Endodermal cell (in vitro differentiated cells): ENCODE measurements at regions not wholly inside any gene's neighbourhood (a gene's known extent, or its start where the extent isn't known, plus 50 kb on each side); places are given as distances from the start of the nearest gene placed in this dataset.

Experiments
- DNase-seq: peaks from one replicate; pipeline ENCODE4 v3.0.0-alpha.2; 2017
- H3K27ac ChIP-seq: 2 replicates; pipeline ENCODE4 v1.5.1; 2013; ENCODE audit warnings: mild to moderate bottlenecking, low read depth, low read length, moderate library complexity
- H3K27me3 ChIP-seq: 2 replicates; pipeline ENCODE4 v1.6.1; 2013; ENCODE audit warnings: mild to moderate bottlenecking, low read length, moderate library complexity; ENCODE audit not compliant: insufficient read depth, control insufficient read depth, poor library complexity, severe bottlenecking
- H3K36me3 ChIP-seq: 2 replicates; pipeline ENCODE4 v1.7.0; 2013; ENCODE audit warnings: mild to moderate bottlenecking, low read length, moderate library complexity; ENCODE audit not compliant: control insufficient read depth, insufficient read depth
- H3K4me1 ChIP-seq: one replicate; pipeline ENCODE4 v1.7.0; 2013; ENCODE audit warnings: low read length; ENCODE audit not compliant: control insufficient read depth, insufficient read depth
- H3K4me3 ChIP-seq: 2 replicates; pipeline ENCODE4 v1.5.1; 2013; ENCODE audit warnings: mild to moderate bottlenecking, low read length, moderate library complexity
- H3K9ac ChIP-seq: 2 replicates; pipeline ENCODE4 v1.6.1; 2013; ENCODE audit warnings: mild to moderate bottlenecking, low read length, moderate library complexity; ENCODE audit not compliant: poor library complexity, severe bottlenecking; ENCODE audit errors: extremely low read depth
- H3K9me3 ChIP-seq: 2 replicates; pipeline ENCODE4 v1.6.1; 2013; ENCODE audit warnings: mild to moderate bottlenecking, low read length, moderate library complexity; ENCODE audit not compliant: control insufficient read depth
- H3K27ac Mint-ChIP-seq: 2 replicates; pipeline ENCODE4 v1.8.0; 2020; ENCODE audit warnings: mixed read lengths
- H3K27me3 Mint-ChIP-seq: 2 replicates; pipeline ENCODE4 v1.8.0; 2021; ENCODE audit warnings: mild to moderate bottlenecking, mixed read lengths; ENCODE audit not compliant: insufficient read depth
- H3K36me3 Mint-ChIP-seq: 2 replicates; pipeline ENCODE4 v1.8.0; 2020; ENCODE audit warnings: low read depth, mixed read lengths
- H3K4me1 Mint-ChIP-seq: 2 replicates; pipeline ENCODE4 v1.8.0; 2020; ENCODE audit warnings: mixed read lengths
- H3K4me3 Mint-ChIP-seq: 2 replicates; pipeline ENCODE4 v1.8.0; 2020; ENCODE audit warnings: mild to moderate bottlenecking, moderate library complexity, mixed read lengths
- H3K9me3 Mint-ChIP-seq: 2 replicates; pipeline ENCODE4 v1.8.0; 2020; ENCODE audit warnings: mild to moderate bottlenecking, mixed read lengths
- CTCF ChIP-seq: fragments of 200-600 bp; sonication (generic); conservative IDR thresholded peaks from 2 replicates; pipeline ENCODE4 v1.5.0; 2021; ENCODE audit warnings: antibody characterized with exemption, mild to moderate bottlenecking
- WGBS, 2 experiments: methylation state at CpG; one replicate each; pipeline versions ENCODE4 v1.1.5 to v1.1.7; 2013; ENCODE audit warnings: missing lambda C conversion rate in 2 of 2, mixed read lengths in 1 of 2; ENCODE audit not compliant: insufficient coverage in 1 of 2, insufficient read length in 1 of 2; 5-methylcytosine and 5-hydroxymethylcytosine counted together

- no peaks in the 10 kb centered on the region for H3K4me1 Mint-ChIP-seq
- Histone ChIP-seq H3K27ac (no peak overlapping the region), H3K27me3 (no peaks in the 10 kb centered on the region), H3K4me3 (no peak overlapping the region), H3K9ac (no peak overlapping the region), H3K9me3 (no peaks in the 10 kb centered on the region), H3K36me3 (no peaks in the 10 kb centered on the region), H3K4me1 (no peaks in the 10 kb centered on the region)
- TF ChIP-seq CTCF, result no peak
- no peak for DNase-seq
- H3K9me3 Mint-ChIP-seq, result no peaks in the 10 kb centered on the region
- H3K4me3 Mint-ChIP-seq, result no peak overlapping the region
- no peaks in the 10 kb centered on the region for H3K27me3 Mint-ChIP-seq
- no peak overlapping the region for H3K27ac Mint-ChIP-seq
- H3K36me3 Mint-ChIP-seq, result no peaks in the 10 kb centered on the region
- 95 to 96% methylated on average over 3 to 4 of the region's 4 CpGs for WGBS, 2 experiments
Measured at GRCh38 chr3:76482510-76482909, 557.4 kb upstream of the ROBO2 start.

- Mint-ChIP-seq H3K27me3 (no peaks in the 10 kb centered on the region), H3K4me3 (no peak overlapping the region), H3K27ac (no peak overlapping the region), H3K4me1 (no peaks in the 10 kb centered on the region), H3K9me3 (peaks cover 7% of the 10 kb centered on the region), H3K36me3 (no peaks in the 10 kb centered on the region)
- no peaks in the 10 kb centered on the region for H3K4me1 ChIP-seq
- no peak for TF ChIP-seq CTCF
- no peaks in the 10 kb centered on the region for H3K9me3 ChIP-seq
- DNase-seq, result no peak
- H3K27ac ChIP-seq, result no peak overlapping the region
- H3K4me3 ChIP-seq, result no peak overlapping the region
- 93% methylated on average over 2 to 3 of the region's 3 CpGs for WGBS, 2 experiments
- no peaks in the 10 kb centered on the region for H3K27me3 ChIP-seq
- H3K9ac ChIP-seq, result no peak overlapping the region
- H3K36me3 ChIP-seq, result no peaks in the 10 kb centered on the region
Measured at GRCh38 chr3:76487446-76487845, 552.5 kb upstream of the ROBO2 start.

GRCh38 chr3:76490064-76490463 lies 549.8 kb upstream of the ROBO2 start:
- Mint-ChIP-seq H3K36me3 (no peaks in the 10 kb centered on the region), H3K27me3 (no peaks in the 10 kb centered on the region), H3K9me3 (peaks cover 7% of the 10 kb centered on the region), H3K27ac (no peak overlapping the region), H3K4me3 (no peak overlapping the region), H3K4me1 (no peaks in the 10 kb centered on the region)
- WGBS, 2 experiments, result 93 to 100% methylated on average over 1 to 3 of the region's 3 CpGs
- Histone ChIP-seq H3K27me3 (no peaks in the 10 kb centered on the region), H3K27ac (no peak overlapping the region), H3K9me3 (no peaks in the 10 kb centered on the region), H3K36me3 (no peaks in the 10 kb centered on the region), H3K9ac (no peak overlapping the region), H3K4me3 (no peak overlapping the region), H3K4me1 (no peaks in the 10 kb centered on the region)
- DNase-seq, result no peak
- TF ChIP-seq CTCF, result no peak
